GM10266 (cell line): ENCODE measurements at regions not wholly inside any gene's neighbourhood (a gene's known extent, or its start where the extent isn't known, plus 50 kb on each side); places are given as distances from the start of the nearest gene placed in this dataset.

Experiments used
- DNase-seq: peaks from one replicate; pipeline ENCODE4 v3.0.0; 2012; ENCODE audit errors: extremely low spot score
- CTCF ChIP-seq: IDR thresholded peaks from 2 replicates; pipeline ENCODE4 v1.5.1; 2012; ENCODE audit warnings: mild to moderate bottlenecking, low read depth; ENCODE audit not compliant: control insufficient read depth, insufficient read depth; ENCODE audit errors: missing control alignments

GRCh38 chr11:37038911-37039310 is 440.9 kb upstream of the RAG2 start:
- no peak for TF ChIP-seq CTCF

GRCh38 chr11:37026741-37027140 is 428.7 kb upstream of the RAG2 start:
- DNase-seq, result no peak
- TF ChIP-seq CTCF, result no peak

More at GRCh38 chr11:37038911-37039310, 440.9 kb upstream of the RAG2 start:
- no peak for DNase-seq

GRCh38 chr11:37026326-37026725 is 428.3 kb upstream of the RAG2 start:
- no peak for TF ChIP-seq CTCF
- DNase-seq, result no peak

- TF ChIP-seq CTCF, result no peak
- no peak for DNase-seq
Measured at GRCh38 chr11:37006563-37006962, 408.5 kb upstream of the RAG2 start.

GRCh38 chr11:37002831-37003230 is 404.8 kb upstream of the RAG2 start:
- DNase-seq, result no peak
- TF ChIP-seq CTCF, result no peak

- no peak for DNase-seq
- TF ChIP-seq CTCF, result no peak
Measured at GRCh38 chr11:36997656-36998055, 399.6 kb upstream of the RAG2 start.

GRCh38 chr11:36996795-36997194 is 398.8 kb upstream of the RAG2 start:
- no peak for TF ChIP-seq CTCF

More at GRCh38 chr11:36996795-36997194, 398.8 kb upstream of the RAG2 start:
- no peak for DNase-seq
